Lung (tissue), 11 donors: ENCODE measurements at regions not wholly inside any gene's neighbourhood (a gene's known extent, or its start where the extent isn't known, plus 50 kb on each side); places are given as distances from the start of the nearest gene placed in this dataset.

ENCODE experiments used
- ATAC-seq: fragments of 200-7000 bp; cut with Tn5 transposase; one replicate; pipeline ENCODE4 v1.9.1; 2020; ENCODE audit warnings: moderate number of reproducible peaks; ENCODE audit not compliant: insufficient read depth, low FRiP score
- DNase-seq, 3 donors: peaks; one replicate each; pipeline ENCODE4 v3.0.0-alpha.2; 2013 to 2017
- H3K27ac ChIP-seq, 2 donors: one replicate each; pipeline ENCODE4 v1.5.1; 2013; ENCODE audit warnings: mild to moderate bottlenecking in 2 of 2, moderate library complexity in 2 of 2, control low read depth in 1 of 2, inconsistent platforms in 1 of 2, low read depth in 1 of 2, low read length in 1 of 2
- H3K27me3 ChIP-seq, 3 donors: one replicate each; pipeline ENCODE4 v1.5.1; 2013; ENCODE audit warnings: low read length in 2 of 3; ENCODE audit not compliant: control insufficient read depth in 3 of 3, insufficient read depth in 3 of 3
- H3K36me3 ChIP-seq, 4 donors: one replicate each; pipeline ENCODE4 v1.5.1; 2013; ENCODE audit warnings: low read length in 4 of 4, mild to moderate bottlenecking in 1 of 4, moderate library complexity in 1 of 4; ENCODE audit not compliant: control insufficient read depth in 4 of 4, insufficient read depth in 4 of 4
- H3K4me1 ChIP-seq, 5 donors: one replicate each; pipeline ENCODE4 v1.5.1; 2013; ENCODE audit warnings: low read length in 5 of 5, mild to moderate bottlenecking in 2 of 5, moderate library complexity in 1 of 5; ENCODE audit not compliant: control insufficient read depth in 5 of 5, insufficient read depth in 5 of 5
- H3K4me3 ChIP-seq: one replicate; pipeline ENCODE4 v1.5.1; 2013; ENCODE audit warnings: mild to moderate bottlenecking, control low read depth, moderate library complexity
- H3K9ac ChIP-seq, 2 donors: one replicate each; pipeline ENCODE4 v1.5.1; 2013; ENCODE audit warnings: low read length in 2 of 2, control low read depth in 1 of 2; ENCODE audit not compliant: insufficient read depth in 1 of 2
- H3K9me3 ChIP-seq, 4 donors: one replicate each; pipeline ENCODE4 v1.5.1; 2013; ENCODE audit warnings: low read length in 3 of 4, mild to moderate bottlenecking in 1 of 4, moderate library complexity in 1 of 4; ENCODE audit not compliant: control insufficient read depth in 4 of 4, insufficient read depth in 3 of 4
- WGBS, 2 donors: extraction: QIAGEN DNeasy Blood & Tissue Kit; methylation state at CpG; one replicate each; pipeline ENCODE4 v1.1.7; 2013; 5-methylcytosine and 5-hydroxymethylcytosine counted together
- TF ChIP-seq, protein P1 (sequence below): IDR thresholded peaks from 2 replicates; pipeline ENCODE4 v1.5.1; 2012; ENCODE audit warnings: mild to moderate bottlenecking; ENCODE audit errors: control extremely low read depth, extremely low read depth
- donor health status: control.
- donor health status: control.
- donor health status: Bipolar disorder and iron deficiency.
- donor health status: healthy.
- donor health status: DM: yes; HTN: yes; CAD: no.

DNA sequence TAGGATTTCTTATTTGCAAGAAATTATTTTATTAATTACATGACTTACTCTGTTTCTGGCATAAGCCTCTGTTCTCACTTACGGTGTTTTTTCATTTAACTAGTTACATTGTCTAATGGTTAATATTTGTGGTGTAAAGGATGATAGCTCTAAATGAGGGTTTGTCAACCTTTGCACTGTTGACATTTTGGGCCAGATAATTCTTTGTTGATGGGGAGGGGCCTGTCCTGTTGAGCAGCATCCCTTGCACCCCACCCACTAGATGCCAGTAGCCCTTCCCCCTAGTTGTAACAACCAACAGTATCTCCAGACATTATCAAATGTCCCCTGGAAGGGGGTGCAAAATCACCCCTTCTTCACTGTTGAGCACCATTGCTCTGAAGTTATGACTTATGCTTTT, 83.6 kb upstream of the SLC44A3 start:
- TF ChIP-seq, protein P1, sequence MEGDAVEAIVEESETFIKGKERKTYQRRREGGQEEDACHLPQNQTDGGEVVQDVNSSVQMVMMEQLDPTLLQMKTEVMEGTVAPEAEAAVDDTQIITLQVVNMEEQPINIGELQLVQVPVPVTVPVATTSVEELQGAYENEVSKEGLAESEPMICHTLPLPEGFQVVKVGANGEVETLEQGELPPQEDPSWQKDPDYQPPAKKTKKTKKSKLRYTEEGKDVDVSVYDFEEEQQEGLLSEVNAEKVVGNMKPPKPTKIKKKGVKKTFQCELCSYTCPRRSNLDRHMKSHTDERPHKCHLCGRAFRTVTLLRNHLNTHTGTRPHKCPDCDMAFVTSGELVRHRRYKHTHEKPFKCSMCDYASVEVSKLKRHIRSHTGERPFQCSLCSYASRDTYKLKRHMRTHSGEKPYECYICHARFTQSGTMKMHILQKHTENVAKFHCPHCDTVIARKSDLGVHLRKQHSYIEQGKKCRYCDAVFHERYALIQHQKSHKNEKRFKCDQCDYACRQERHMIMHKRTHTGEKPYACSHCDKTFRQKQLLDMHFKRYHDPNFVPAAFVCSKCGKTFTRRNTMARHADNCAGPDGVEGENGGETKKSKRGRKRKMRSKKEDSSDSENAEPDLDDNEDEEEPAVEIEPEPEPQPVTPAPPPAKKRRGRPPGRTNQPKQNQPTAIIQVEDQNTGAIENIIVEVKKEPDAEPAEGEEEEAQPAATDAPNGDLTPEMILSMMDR = no peak
- WGBS, 2 donors = 94 to 100% methylated on average over 1 of the region's 1 CpG
- no peak for DNase-seq

DNA sequence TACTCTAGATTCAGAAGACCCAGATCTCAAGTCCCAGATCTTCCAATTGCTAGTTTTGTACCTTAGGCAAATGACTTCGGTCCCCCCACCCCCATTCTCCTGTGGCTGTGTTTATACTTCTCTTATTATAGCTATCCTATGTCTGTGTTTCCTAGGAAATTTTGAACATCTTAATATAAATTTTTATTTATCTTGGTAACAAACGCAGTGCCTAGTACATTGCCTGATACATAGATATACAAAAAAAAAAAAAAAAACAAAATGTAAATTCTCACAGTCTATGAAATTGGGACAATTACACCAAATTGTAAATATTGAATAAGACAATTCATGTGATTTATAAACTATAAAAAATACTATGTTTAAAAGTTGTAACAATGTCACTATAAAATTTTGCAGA, 84.1 kb upstream of the SLC44A3 start:
- H3K9ac ChIP-seq = no peak overlapping the region
- 87 to 91% methylated on average over 2 of the region's 2 CpGs for WGBS, 2 donors
- TF ChIP-seq, protein P1 = no peak
- H3K9me3 ChIP-seq = no peaks in the 10 kb centered on the region
- no peaks in the 10 kb centered on the region for H3K36me3 ChIP-seq
- DNase-seq (no peak), ATAC-seq (no peak)
- peaks cover 0 to 6% (median 3%) of the 10 kb centered on the region in 5 donors for H3K4me1 ChIP-seq
- H3K4me3 ChIP-seq = no peak overlapping the region
- no peaks in the 10 kb centered on the region for H3K27me3 ChIP-seq
- H3K27ac ChIP-seq = no peak overlapping the region

More for the DNA sequence above, 83.6 kb upstream of the SLC44A3 start:
- H3K27ac ChIP-seq = no peak overlapping the region
- no peak for ATAC-seq
- no peaks in the 10 kb centered on the region for H3K9me3 ChIP-seq
- H3K4me3 ChIP-seq = no peak overlapping the region
- H3K27me3 ChIP-seq = no peaks in the 10 kb centered on the region
- H3K4me1 ChIP-seq = peaks cover 0 to 6% (median 3%) of the 10 kb centered on the region in 5 donors
- H3K36me3 ChIP-seq = no peaks in the 10 kb centered on the region
- no peak overlapping the region for H3K9ac ChIP-seq

DNA sequence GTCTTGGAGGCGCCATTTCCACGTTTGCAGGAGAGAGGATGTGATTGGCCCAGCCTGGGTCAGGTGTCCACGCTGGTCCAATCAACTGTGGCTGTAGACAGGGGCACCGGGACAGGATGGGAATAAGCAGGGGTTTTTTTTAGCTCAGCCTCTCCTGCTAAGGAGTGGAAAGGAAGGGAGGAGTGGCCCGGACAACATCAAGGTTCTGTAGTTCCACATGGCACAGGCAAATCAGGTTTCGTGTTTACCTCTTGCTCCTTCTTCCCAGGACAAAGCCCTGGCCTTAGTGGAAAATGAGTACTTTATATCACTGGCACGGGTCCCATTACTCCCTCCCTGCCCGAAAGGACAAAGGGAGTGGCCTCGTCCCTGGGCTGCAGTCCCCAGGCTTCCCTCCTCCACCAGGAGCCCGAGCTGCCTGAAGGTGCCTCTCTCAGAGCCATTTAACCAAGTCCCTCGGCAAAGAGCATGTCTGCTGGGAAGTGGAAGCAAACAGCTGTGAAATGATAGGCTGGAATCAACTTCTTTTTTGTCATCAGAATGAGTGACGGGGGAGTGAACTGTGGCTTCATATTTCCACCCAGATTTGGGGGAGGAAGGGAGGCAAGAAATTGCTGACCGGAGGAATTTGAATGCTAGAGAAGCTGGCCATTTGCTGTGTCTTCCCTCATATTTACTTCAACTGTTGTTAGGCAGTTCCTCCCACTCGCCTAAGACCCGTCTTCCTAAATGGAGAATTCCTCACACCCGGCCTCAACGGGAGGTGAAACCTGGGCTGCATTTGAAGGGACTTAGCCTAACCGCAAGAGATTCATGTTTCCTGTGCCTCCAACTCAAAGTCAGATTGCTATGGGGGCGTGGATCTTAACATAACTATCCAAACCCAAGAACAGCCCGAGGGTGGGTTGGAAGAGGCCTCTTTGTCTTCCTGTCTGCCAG, 84.9 kb upstream of the SLC44A3 start:
- peaks cover 0 to 6% (median 3%) of the 10 kb centered on the region in 5 donors for H3K4me1 ChIP-seq
- 47 to 49% methylated on average over 20 of the region's 20 CpGs for WGBS, 2 donors
- H3K36me3 ChIP-seq = no peaks in the 10 kb centered on the region
- ATAC-seq (peak; percentile 25), DNase-seq (peak; percentile 43 to 74 (median 73))
- no peak overlapping the region for H3K9ac ChIP-seq
- no peaks in the 10 kb centered on the region for H3K9me3 ChIP-seq
- no peak overlapping the region for H3K27ac ChIP-seq
- no peak overlapping the region for H3K4me3 ChIP-seq
- TF ChIP-seq, protein P1 = no peak
- no peaks in the 10 kb centered on the region for H3K27me3 ChIP-seq
